HepG2 (cell line): ENCODE measurements at regions not wholly inside any gene's neighbourhood (a gene's known extent, or its start where the extent isn't known, plus 50 kb on each side); places are given as distances from the start of the nearest gene placed in this dataset.

Experiments used
- ATAC-seq: fragments of 200-7000 bp; cut with Tn5 transposase; 3 replicates; pipeline ENCODE4 v1.9.1; 2020; ENCODE audit warnings: mild to moderate bottlenecking, moderate library complexity
- BruUV-seq: library from RNA; stranded (reverse); fragments of 400-500 nt; replicated peaks from 2 replicates; lab custom pipeline; 2021; lab: Mats Ljungman, UMichigan
- CTCF ChIA-PET: fragments of 300-600 bp; formaldehyde crosslinking; extraction: SDS; loops from one replicate; lab custom pipeline; 2021; ENCODE audit warnings: low total read pairs, inconsistent platforms, low intra/inter-chr PET ratio; lab: Yijun Ruan, JAX
- POLR2A ChIA-PET: fragments of 350-600 bp; sonication (Branson Sonifier 250); formaldehyde crosslinking; loops from one replicate; lab custom pipeline; 2020; ENCODE audit warnings: antibody characterized with exemption, inconsistent platforms; lab: Yijun Ruan, JAX
- DNase-seq: peaks from one replicate; pipeline ENCODE4 v3.0.0-alpha.2; 2015; ENCODE audit warnings: low spot score
- FAIRE-seq: peaks from 3 replicates; lab custom pipeline; 2011; peaks lifted over from hg19 to GRCh38; lab: Jason Lieb, UNC
- H2AFZ ChIP-seq: one replicate; pipeline ENCODE4 v1.6.1; 2011; ENCODE audit warnings: low read length, inconsistent platforms
- H3K27ac ChIP-seq: fragments of 300-600 bp; 3 replicates; pipeline ENCODE4 v1.8.0; 2011; ENCODE audit warnings: mixed run types, mild to moderate bottlenecking, mixed read lengths, low read length, inconsistent platforms; ENCODE audit not compliant: insufficient read depth; ENCODE audit errors: extremely low read length
- H3K27me3 ChIP-seq, 2 experiments: fragments of 200-600 bp in 1 of 2; 2 replicates in 1 of 2; 3 replicates in 1 of 2; pipeline versions ENCODE4 v1.6.0 to v1.8.0; 2011; ENCODE audit warnings: low read length in 2 of 2, mild to moderate bottlenecking in 2 of 2, moderate library complexity in 2 of 2, inconsistent platforms in 1 of 2; ENCODE audit not compliant: insufficient read depth in 2 of 2, control insufficient read depth in 1 of 2
- H3K36me3 ChIP-seq, 2 experiments: fragments of 200-600 bp in 1 of 2; replicated peaks in 1 of 2; 2 replicates in 1 of 2; 3 replicates in 1 of 2; pipeline versions ENCODE4 v1.5.1 to v1.8.0; 2011; ENCODE audit warnings: low read length in 2 of 2, inconsistent platforms in 1 of 2; ENCODE audit not compliant: insufficient read depth in 2 of 2, control insufficient read depth in 1 of 2
- H3K4me1 ChIP-seq: 2 replicates; pipeline ENCODE4 v1.5.1; 2012; ENCODE audit warnings: low read length, inconsistent platforms; ENCODE audit not compliant: insufficient read depth
- H3K4me2 ChIP-seq: 2 replicates; pipeline ENCODE4 v1.6.0; 2011; ENCODE audit warnings: low read depth, low read length, inconsistent platforms
- H3K4me3 ChIP-seq, 3 experiments: fragments of 200-600 bp in 1 of 3; sonication (generic), shearing (Covaris generic) in 1 of 3; replicated peaks in 1 of 3; 2 replicates each; pipeline ENCODE4 v1.5.1; 2011 to 2016; ENCODE audit warnings: low read length in 3 of 3, inconsistent platforms in 2 of 3, low read depth in 2 of 3, mild to moderate bottlenecking in 2 of 3, control low read depth in 1 of 3, mixed read lengths in 1 of 3; ENCODE audit not compliant: insufficient read depth in 1 of 3
- H3K79me2 ChIP-seq: one replicate; pipeline ENCODE4 v1.6.1; 2011; ENCODE audit warnings: low read length, inconsistent platforms; ENCODE audit not compliant: insufficient read depth
- H3K9ac ChIP-seq: 2 replicates; pipeline ENCODE4 v1.6.0; 2011; ENCODE audit warnings: mild to moderate bottlenecking, low read depth, low read length, inconsistent platforms; ENCODE audit not compliant: insufficient read depth
- H3K9me3 ChIP-seq: 2 replicates; pipeline ENCODE4 v1.5.1; 2012; ENCODE audit warnings: mild to moderate bottlenecking, low read length
- H4K20me1 ChIP-seq: 2 replicates; pipeline ENCODE4 v1.6.0; 2011; ENCODE audit warnings: inconsistent platforms, mild to moderate bottlenecking, low read length, moderate library complexity; ENCODE audit not compliant: insufficient read depth
- ATF7 ChIP-seq, 2 experiments: fragments of 450-650 bp in 1 of 2; sonication (generic) in 1 of 2; formaldehyde crosslinking in 1 of 2; IDR thresholded peaks; 2 replicates each; pipeline versions ENCODE4 v1.4.0 to v1.6.1; 2016 to 2020; ENCODE audit warnings: antibody characterized with exemption in 1 of 2, mild to moderate bottlenecking in 1 of 2, missing genetic modification reagents in 1 of 2
- CTCF ChIP-seq: sonication (generic); formaldehyde crosslinking; IDR thresholded peaks from 2 replicates; pipeline ENCODE4 v1.5.0; 2020; ENCODE audit warnings: mild to moderate bottlenecking, missing genetic modification reagents, moderate library complexity
- GATAD2A ChIP-seq: IDR thresholded peaks from 2 replicates; pipeline ENCODE4 v1.6.1; 2016
- HNF4A ChIP-seq: sonication (generic); formaldehyde crosslinking; IDR thresholded peaks from 2 replicates; pipeline ENCODE4 v1.4.0; 2020; ENCODE audit warnings: missing genetic modification reagents
- RELA ChIP-seq: sonication (generic); formaldehyde crosslinking; IDR thresholded peaks from 2 replicates; pipeline ENCODE4 v1.4.0; 2020; ENCODE audit warnings: missing genetic modification reagents
- ZNF367 ChIP-seq: sonication (generic); formaldehyde crosslinking; IDR thresholded peaks from 2 replicates; pipeline ENCODE4 v1.4.0; 2020; ENCODE audit warnings: missing genetic modification reagents, borderline replicate concordance
- ZNF772 ChIP-seq: sonication (generic); formaldehyde crosslinking; IDR thresholded peaks from 2 replicates; pipeline ENCODE4 v1.5.0; 2020; ENCODE audit warnings: mild to moderate bottlenecking, missing genetic modification reagents
- WGBS: methylation state at CpG from one replicate; pipeline ENCODE4 v1.1.6; 2017; ENCODE audit warnings: low lambda C conversion rate; 5-methylcytosine and 5-hydroxymethylcytosine counted together
- in situ Hi-C: cut with HindIII; loops from 2 replicates; pipeline ENCODE4 v1.10.0; 2017; ENCODE audit warnings: low pct_unique_long_range_greater_than_20kb; ENCODE audit not compliant: extremely low pct_ligation_motif_present
- intact Hi-C: fragments of 100-400 bp; cut with micrococcal nuclease; formaldehyde crosslinking; loops from one replicate; pipeline ENCODE4 v1.10.0; 2022; ENCODE audit not compliant: unreplicated experiment

GRCh38 chr1:4047666-4048065, 147.6 kb upstream of the C1orf174 start:
- Histone ChIP-seq H3K27ac (no peak overlapping the region), H3K4me2 (no peak overlapping the region), H4K20me1 (no peaks in the 10 kb centered on the region), H3K27me3 (peaks cover 3 to 29% of the 10 kb centered on the region in 2 experiments; a peak in 4 of 5 replicates), H2AFZ (no peak overlapping the region), H3K9ac (no peak overlapping the region), H3K9me3 (no peaks in the 10 kb centered on the region), H3K79me2 (no peaks in the 10 kb centered on the region), H3K4me3 (no peak overlapping the region), H3K4me1 (no peaks in the 10 kb centered on the region), H3K36me3 (no peaks in the 10 kb centered on the region)
- intact Hi-C loops, result no loop called here
- no peak for ATAC-seq
- in situ Hi-C loops, result no loop called here
- POLR2A ChIA-PET, result no interaction called here
- no peak for DNase-seq
- WGBS, result 0% methylated on average over 5 of the region's 7 CpGs
- CTCF ChIA-PET, result no interaction called here
- FAIRE-seq, result no peak
- BruUV-seq, result no TSS peak
- TF ChIP-seq GATAD2A (CRISPR knock-in tag) (no peak), ZNF367 (CRISPR knock-in tag) (no peak), HNF4A (CRISPR knock-in tag) (no peak), RELA (CRISPR knock-in tag) (no peak)

GRCh38 chr1:4048076-4048475, 148.0 kb upstream of the C1orf174 start:
- no peaks in the 10 kb centered on the region for H3K36me3 ChIP-seq
- intact Hi-C loops (no loop called here), in situ Hi-C loops (no loop called here)
- H3K27ac ChIP-seq, result no peak overlapping the region
- H4K20me1 ChIP-seq, result no peaks in the 10 kb centered on the region
- no peak overlapping the region for H3K9ac ChIP-seq
- 0% methylated on average over 3 of the region's 14 CpGs for WGBS
- BruUV-seq, result no TSS peak
- no peak for FAIRE-seq
- DNase-seq, result no peak
- H3K9me3 ChIP-seq, result no peaks in the 10 kb centered on the region
- no peak overlapping the region for H2AFZ ChIP-seq
- TF ChIP-seq ATF7 (IDR thresholded peaks at IDR 0.05), result no peak
- no peak for TF ChIP-seq ATF7 (CRISPR knock-in tag; IDR thresholded peaks at IDR 0.05)
- TF ChIP-seq ZNF772 (CRISPR knock-in tag), result no peak
- TF ChIP-seq CTCF (CRISPR knock-in tag), result 0 out of 2 replicates have a peak, but pooled peaks have one; percentile 17
- no peaks in the 10 kb centered on the region for H3K4me1 ChIP-seq
- no peak overlapping the region for H3K4me2 ChIP-seq
- H3K27me3 ChIP-seq, result peaks cover 3 to 29% of the 10 kb centered on the region in 2 experiments; a peak in 4 of 5 replicates
- POLR2A ChIA-PET, result no interaction called here
- CTCF ChIA-PET, result no interaction called here
- no peaks in the 10 kb centered on the region for H3K79me2 ChIP-seq
- ATAC-seq, result no peak; the same call in 2 of the 3 replicates
- no peak overlapping the region for H3K4me3 ChIP-seq
